Uterus (tissue), 3 donors: ENCODE measurements at regions not wholly inside any gene's neighbourhood (a gene's known extent, or its start where the extent isn't known, plus 50 kb on each side); places are given as distances from the start of the nearest gene placed in this dataset.

Experiments used
- DNase-seq, 2 donors: peaks; one replicate each; pipeline ENCODE4 v3.0.0-alpha.2; 2019 to 2020
- H3K27ac ChIP-seq, 2 donors: fragments of 200-600 bp; sonication (generic); 1 replicate in 1 of 2; 2 replicates in 1 of 2; pipeline ENCODE4 v1.5.1; 2016 to 2018
- H3K27me3 ChIP-seq, 2 donors: fragments of 200-600 bp; sonication (generic); one replicate each; pipeline ENCODE4 v1.5.1; 2018 to 2019; ENCODE audit warnings: control low read depth in 1 of 2
- H3K36me3 ChIP-seq, 2 donors: fragments of 200-600 bp; sonication (generic); one replicate each; pipeline ENCODE4 v1.5.1; 2019; ENCODE audit warnings: control low read depth in 1 of 2
- H3K4me1 ChIP-seq, 2 donors: fragments of 200-600 bp; sonication (generic); one replicate each; pipeline ENCODE4 v1.5.1; 2018 to 2019; ENCODE audit warnings: control low read depth in 1 of 2
- H3K4me3 ChIP-seq, 2 donors: fragments of 200-600 bp; sonication (generic); 1 replicate in 1 of 2; 2 replicates in 1 of 2; pipeline ENCODE4 v1.5.1; 2018 to 2019; ENCODE audit warnings: mild to moderate bottlenecking in 1 of 2
- H3K9me3 ChIP-seq, 2 donors: fragments of 200-600 bp; sonication (generic); one replicate each; pipeline ENCODE4 v1.5.1; 2019; ENCODE audit warnings: control low read depth in 1 of 2
- POLR2A ChIP-seq, 2 donors: fragments of 450-650 bp; IDR thresholded peaks; one replicate each; pipeline ENCODE4 v1.6.1; 2016; ENCODE audit warnings: antibody characterized with exemption in 2 of 2, mild to moderate bottlenecking in 1 of 2, moderate library complexity in 1 of 2
- intact Hi-C: fragments of 100-400 bp; cut with DNase I; formaldehyde crosslinking; loops from one replicate; pipeline ENCODE4 v1.15.1; 2023; ENCODE audit warnings: low total_unique reads
- TF ChIP-seq, protein P1 (sequence below), 4 experiments: fragments of 200-600 bp in 2 of 4; fragments of 450-650 bp in 2 of 4; sonication (generic) in 2 of 4; IDR thresholded peaks; one replicate each; pipeline ENCODE4 v1.5.1; 2016 to 2019; ENCODE audit warnings: antibody characterized with exemption in 4 of 4, mild to moderate bottlenecking in 2 of 4, moderate library complexity in 1 of 4
- donor health status: DM: yes; HTN: yes; CAD: no.

DNA sequence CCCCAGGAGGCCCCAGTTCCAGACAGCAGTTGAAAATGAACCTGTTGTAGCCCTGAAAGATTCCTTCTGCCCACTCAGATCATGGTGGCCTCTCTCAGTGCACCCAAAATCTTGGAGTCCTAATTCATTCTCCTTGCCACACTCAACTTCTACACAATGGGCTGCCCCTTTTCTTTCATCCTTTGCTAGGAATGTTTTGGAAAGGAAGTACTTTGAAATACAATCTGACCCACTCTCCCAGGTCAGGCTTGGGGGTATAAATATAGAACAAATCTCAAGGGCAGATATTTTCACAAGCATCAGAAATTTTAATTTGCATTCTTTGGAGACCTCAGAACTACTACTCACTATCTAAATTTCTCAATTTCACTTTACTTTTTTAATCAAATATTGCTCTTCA lies 103.2 kb upstream of the SH3BP4 start:
- Histone ChIP-seq H3K36me3 (no peaks in the 10 kb centered on the region), H3K27ac (no peak overlapping the region), H3K9me3 (no peaks in the 10 kb centered on the region), H3K27me3 (no peaks in the 10 kb centered on the region), H3K4me3 (no peak overlapping the region), H3K4me1 (no peaks in the 10 kb centered on the region)
- TF ChIP-seq POLR2A (IDR thresholded peaks at IDR 0.05), result no peak
- TF ChIP-seq, protein P1, sequence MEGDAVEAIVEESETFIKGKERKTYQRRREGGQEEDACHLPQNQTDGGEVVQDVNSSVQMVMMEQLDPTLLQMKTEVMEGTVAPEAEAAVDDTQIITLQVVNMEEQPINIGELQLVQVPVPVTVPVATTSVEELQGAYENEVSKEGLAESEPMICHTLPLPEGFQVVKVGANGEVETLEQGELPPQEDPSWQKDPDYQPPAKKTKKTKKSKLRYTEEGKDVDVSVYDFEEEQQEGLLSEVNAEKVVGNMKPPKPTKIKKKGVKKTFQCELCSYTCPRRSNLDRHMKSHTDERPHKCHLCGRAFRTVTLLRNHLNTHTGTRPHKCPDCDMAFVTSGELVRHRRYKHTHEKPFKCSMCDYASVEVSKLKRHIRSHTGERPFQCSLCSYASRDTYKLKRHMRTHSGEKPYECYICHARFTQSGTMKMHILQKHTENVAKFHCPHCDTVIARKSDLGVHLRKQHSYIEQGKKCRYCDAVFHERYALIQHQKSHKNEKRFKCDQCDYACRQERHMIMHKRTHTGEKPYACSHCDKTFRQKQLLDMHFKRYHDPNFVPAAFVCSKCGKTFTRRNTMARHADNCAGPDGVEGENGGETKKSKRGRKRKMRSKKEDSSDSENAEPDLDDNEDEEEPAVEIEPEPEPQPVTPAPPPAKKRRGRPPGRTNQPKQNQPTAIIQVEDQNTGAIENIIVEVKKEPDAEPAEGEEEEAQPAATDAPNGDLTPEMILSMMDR (IDR thresholded peaks at IDR 0.05), result no peak
- intact Hi-C loops, result no loop called here
- no peak for DNase-seq

DNA sequence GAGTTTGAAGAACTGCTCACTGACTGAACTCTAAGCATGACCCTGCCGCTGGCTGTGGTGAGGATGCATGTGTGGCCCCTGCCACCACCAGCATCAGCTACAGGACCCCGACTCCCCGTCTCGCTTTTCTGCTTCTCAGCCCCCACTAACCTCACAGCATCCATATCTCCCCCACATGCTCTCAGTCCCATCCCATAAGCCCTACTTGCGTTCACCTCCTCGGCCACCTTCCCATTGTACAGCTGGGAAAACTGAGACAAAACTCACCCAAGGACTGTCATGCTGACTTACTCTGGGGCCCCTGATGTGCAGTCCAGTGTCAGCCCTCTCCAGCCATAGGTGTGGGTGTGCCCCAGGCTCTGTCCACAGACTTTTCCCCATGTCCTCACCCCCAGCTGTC lies 104.2 kb upstream of the SH3BP4 start:
- H3K27ac ChIP-seq, result no peak overlapping the region
- no peaks in the 10 kb centered on the region for H3K27me3 ChIP-seq
- H3K4me1 ChIP-seq, result no peaks in the 10 kb centered on the region
- DNase-seq, result no peak
- H3K4me3 ChIP-seq, result no peak overlapping the region
- intact Hi-C loops, result no loop called here
- no peaks in the 10 kb centered on the region for H3K9me3 ChIP-seq
- no peaks in the 10 kb centered on the region for H3K36me3 ChIP-seq
- TF ChIP-seq POLR2A (IDR thresholded peaks at IDR 0.05), result no peak
- TF ChIP-seq, protein P1 (IDR thresholded peaks at IDR 0.05), result no peak

- H3K9me3 ChIP-seq, result no peaks in the 10 kb centered on the region
- H3K27me3 ChIP-seq, result no peaks in the 10 kb centered on the region
- H3K27ac ChIP-seq, result no peak overlapping the region
- intact Hi-C loops, result no loop called here
- no peak for TF ChIP-seq POLR2A (IDR thresholded peaks at IDR 0.05)
- TF ChIP-seq, protein P1 (IDR thresholded peaks at IDR 0.05), result no peak
- H3K4me1 ChIP-seq, result no peaks in the 10 kb centered on the region
- no peak overlapping the region for H3K4me3 ChIP-seq
- no peaks in the 10 kb centered on the region for H3K36me3 ChIP-seq
- no peak for DNase-seq
These were observed 104.5 kb upstream of the SH3BP4 start for GRCh38 chr2:234847364-234847635.

DNA sequence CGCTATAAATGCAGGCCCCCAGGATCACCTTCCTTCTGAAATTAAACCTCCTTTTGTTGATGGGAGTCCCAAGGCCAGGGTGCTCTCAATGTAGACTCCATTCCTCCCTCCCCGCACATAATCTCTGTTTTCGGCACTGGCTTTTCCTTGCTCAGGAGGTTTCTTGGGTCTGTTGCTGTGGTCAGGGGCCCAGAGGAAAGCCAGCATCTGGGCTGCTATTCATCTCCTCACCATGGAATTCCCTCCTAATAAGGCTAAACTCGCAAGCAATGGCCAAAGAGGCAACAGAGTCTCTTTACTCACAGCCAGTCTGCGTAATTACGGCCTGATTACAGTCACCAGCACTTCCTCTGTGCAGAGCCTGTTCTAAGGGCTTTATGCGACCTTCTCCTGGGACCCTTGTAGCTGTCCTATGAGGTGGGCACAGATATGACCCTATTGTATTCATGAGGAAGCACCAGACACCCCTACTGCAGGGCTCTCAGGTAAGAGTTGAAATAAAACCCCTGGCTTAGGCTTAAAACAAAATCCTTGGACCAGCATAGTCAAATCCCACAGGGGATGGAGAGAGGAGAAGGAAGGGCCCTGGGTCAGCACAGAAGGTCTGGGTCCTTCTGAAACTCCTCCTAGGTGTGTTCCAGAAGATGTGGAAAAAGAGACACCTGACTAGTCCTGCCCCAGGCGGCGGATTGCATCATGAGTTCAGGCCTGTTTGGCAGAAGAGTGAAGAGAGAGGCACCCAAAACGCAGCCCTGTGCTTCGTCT lies 105.0 kb upstream of the SH3BP4 start:
- Histone ChIP-seq H3K4me3 (no peak overlapping the region), H3K36me3 (no peaks in the 10 kb centered on the region), H3K9me3 (no peaks in the 10 kb centered on the region), H3K27me3 (no peaks in the 10 kb centered on the region), H3K4me1 (no peaks in the 10 kb centered on the region), H3K27ac (no peak overlapping the region)
- no peak for DNase-seq
- intact Hi-C loops, result no loop called here
- no peak for TF ChIP-seq POLR2A (IDR thresholded peaks at IDR 0.05)

GRCh38 chr2:234845602-234846590 lies 105.9 kb upstream of the SH3BP4 start:
- intact Hi-C loops, result no loop called here
- Histone ChIP-seq H3K27ac (no peak overlapping the region), H3K4me3 (no peak overlapping the region), H3K9me3 (no peaks in the 10 kb centered on the region), H3K27me3 (no peaks in the 10 kb centered on the region), H3K36me3 (no peaks in the 10 kb centered on the region), H3K4me1 (no peaks in the 10 kb centered on the region)
- TF ChIP-seq POLR2A (IDR thresholded peaks at IDR 0.05), result no peak
- TF ChIP-seq, protein P1 (IDR thresholded peaks at IDR 0.05), result no peak
- no peak for DNase-seq
